ENCODE measurements at regions not wholly inside any gene's neighbourhood (a gene's known extent, or its start where the extent isn't known, plus 50 kb on each side); places are given as distances from the start of the nearest gene placed in this dataset.

DNA sequence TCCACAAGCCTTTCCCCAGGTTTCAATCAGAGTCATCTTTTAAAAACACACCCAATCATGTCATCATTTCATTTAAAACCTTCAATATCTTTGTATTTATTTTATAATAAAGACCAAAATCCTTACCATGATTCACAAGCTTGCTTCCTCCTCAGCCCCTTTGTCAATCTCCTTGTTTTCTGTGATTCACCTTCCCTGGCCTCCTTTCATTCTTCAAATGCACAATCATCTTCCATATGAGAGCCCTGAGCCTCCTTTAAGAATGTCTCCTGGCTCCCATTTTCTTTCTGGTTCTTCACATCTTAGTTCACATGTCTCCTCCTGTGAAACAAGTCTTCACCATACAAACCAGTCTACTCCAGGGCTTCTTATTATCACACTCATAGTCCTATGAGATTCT is 904.0 kb downstream of the SORCS3 start:
- H3K4me1 ChIP-seq (ENCODE audit: control insufficient read depth in 5 of 5, insufficient read depth in 5 of 5, low read length in 5 of 5) = no peaks in the 10 kb centered on the region

DNA sequence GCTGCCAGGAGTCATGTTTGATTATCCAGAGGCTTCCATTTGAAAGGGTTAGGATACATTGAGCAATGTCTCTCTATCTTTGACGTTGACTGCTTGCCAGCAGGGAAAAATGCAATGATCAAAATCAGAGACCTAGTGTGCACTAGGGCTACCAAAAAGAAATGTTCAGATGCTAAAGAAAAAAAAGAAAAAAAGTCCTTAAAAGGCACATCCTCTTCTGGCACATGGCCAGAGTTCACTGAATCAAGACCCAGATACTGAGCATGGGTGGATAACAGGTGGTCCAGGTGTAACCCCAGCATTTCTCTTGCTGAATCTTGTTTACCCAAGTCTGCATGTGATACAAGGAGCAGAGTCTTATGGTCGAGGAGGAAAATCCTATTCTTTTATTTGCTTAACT is 899.3 kb downstream of the SORCS3 start:
- Histone ChIP-seq H3K9me3 (ENCODE audit: control insufficient read depth in 4 of 4, insufficient read depth in 3 of 4, low read length in 3 of 4) (no peaks in the 10 kb centered on the region), H3K27ac (ENCODE audit: low read depth in 1 of 2, low read length in 1 of 2) (no peak overlapping the region), H3K4me3 (no peak overlapping the region), H3K27me3 (ENCODE audit: control insufficient read depth in 3 of 3, insufficient read depth in 3 of 3, low read length in 2 of 3) (no peaks in the 10 kb centered on the region), H3K36me3 (ENCODE audit: control insufficient read depth in 4 of 4, insufficient read depth in 4 of 4, low read length in 4 of 4) (no peaks in the 10 kb centered on the region), H3K4me1 (ENCODE audit: control insufficient read depth in 5 of 5, insufficient read depth in 5 of 5, low read length in 5 of 5) (no peaks in the 10 kb centered on the region), H3K9ac (ENCODE audit: insufficient read depth in 1 of 2, low read length in 2 of 2) (no peak overlapping the region)
- DNase-seq = peak in 2 of 3 donors; percentile 5 to 28
- TF ChIP-seq, protein P1, sequence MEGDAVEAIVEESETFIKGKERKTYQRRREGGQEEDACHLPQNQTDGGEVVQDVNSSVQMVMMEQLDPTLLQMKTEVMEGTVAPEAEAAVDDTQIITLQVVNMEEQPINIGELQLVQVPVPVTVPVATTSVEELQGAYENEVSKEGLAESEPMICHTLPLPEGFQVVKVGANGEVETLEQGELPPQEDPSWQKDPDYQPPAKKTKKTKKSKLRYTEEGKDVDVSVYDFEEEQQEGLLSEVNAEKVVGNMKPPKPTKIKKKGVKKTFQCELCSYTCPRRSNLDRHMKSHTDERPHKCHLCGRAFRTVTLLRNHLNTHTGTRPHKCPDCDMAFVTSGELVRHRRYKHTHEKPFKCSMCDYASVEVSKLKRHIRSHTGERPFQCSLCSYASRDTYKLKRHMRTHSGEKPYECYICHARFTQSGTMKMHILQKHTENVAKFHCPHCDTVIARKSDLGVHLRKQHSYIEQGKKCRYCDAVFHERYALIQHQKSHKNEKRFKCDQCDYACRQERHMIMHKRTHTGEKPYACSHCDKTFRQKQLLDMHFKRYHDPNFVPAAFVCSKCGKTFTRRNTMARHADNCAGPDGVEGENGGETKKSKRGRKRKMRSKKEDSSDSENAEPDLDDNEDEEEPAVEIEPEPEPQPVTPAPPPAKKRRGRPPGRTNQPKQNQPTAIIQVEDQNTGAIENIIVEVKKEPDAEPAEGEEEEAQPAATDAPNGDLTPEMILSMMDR (IDR thresholded peaks at IDR 0.05; ENCODE audit: control extremely low read depth, extremely low read depth) = no peak
- 50 to 59% methylated on average over 2 of the region's 2 CpGs for WGBS, 2 donors
- no peak for ATAC-seq (ENCODE audit: insufficient read depth, low FRiP score)

More for the DNA sequence above, 904.0 kb downstream of the SORCS3 start:
- TF ChIP-seq, protein P1 (IDR thresholded peaks at IDR 0.05; ENCODE audit: control extremely low read depth, extremely low read depth) = no peak
- no peaks in the 10 kb centered on the region for H3K9me3 ChIP-seq (ENCODE audit: control insufficient read depth in 4 of 4, insufficient read depth in 3 of 4, low read length in 3 of 4)
- no peaks in the 10 kb centered on the region for H3K27me3 ChIP-seq (ENCODE audit: control insufficient read depth in 3 of 3, insufficient read depth in 3 of 3, low read length in 2 of 3)
- no peak overlapping the region for H3K27ac ChIP-seq (ENCODE audit: low read depth in 1 of 2, low read length in 1 of 2)
- H3K36me3 ChIP-seq (ENCODE audit: control insufficient read depth in 4 of 4, insufficient read depth in 4 of 4, low read length in 4 of 4) = no peaks in the 10 kb centered on the region
- ATAC-seq (ENCODE audit: insufficient read depth, low FRiP score) = no peak
- no peak overlapping the region for H3K9ac ChIP-seq (ENCODE audit: insufficient read depth in 1 of 2, low read length in 2 of 2)
- H3K4me3 ChIP-seq = no peak overlapping the region
- no peak for DNase-seq

DNA sequence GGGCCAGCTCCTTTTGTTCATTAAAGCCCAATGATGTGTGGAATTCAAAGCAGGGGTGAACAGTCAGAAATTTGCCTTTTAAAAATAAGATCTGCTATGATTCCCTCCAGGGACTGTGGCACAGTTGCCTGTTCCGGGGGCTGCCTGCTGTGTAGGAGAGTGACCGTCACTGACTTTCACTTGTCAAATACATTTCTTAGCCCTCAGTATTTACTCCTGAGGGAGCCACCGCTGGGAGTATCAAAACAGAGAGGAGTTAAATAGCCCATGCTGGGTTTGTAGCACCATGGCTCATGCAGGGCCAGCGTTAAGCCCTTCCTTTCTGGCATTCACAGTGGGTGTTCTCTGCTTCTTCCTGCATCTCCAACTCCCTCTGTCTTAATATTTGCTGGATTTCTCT is 897.8 kb downstream of the SORCS3 start:
- DNase-seq (no peak), ATAC-seq (ENCODE audit: insufficient read depth, low FRiP score) (no peak)
- Histone ChIP-seq H3K4me1 (ENCODE audit: control insufficient read depth in 5 of 5, insufficient read depth in 5 of 5, low read length in 5 of 5) (no peaks in the 10 kb centered on the region), H3K4me3 (no peak overlapping the region), H3K9ac (ENCODE audit: insufficient read depth in 1 of 2, low read length in 2 of 2) (no peak overlapping the region), H3K9me3 (ENCODE audit: control insufficient read depth in 4 of 4, insufficient read depth in 3 of 4, low read length in 3 of 4) (no peaks in the 10 kb centered on the region), H3K27me3 (ENCODE audit: control insufficient read depth in 3 of 3, insufficient read depth in 3 of 3, low read length in 2 of 3) (no peaks in the 10 kb centered on the region), H3K36me3 (ENCODE audit: control insufficient read depth in 4 of 4, insufficient read depth in 4 of 4, low read length in 4 of 4) (no peaks in the 10 kb centered on the region), H3K27ac (ENCODE audit: low read depth in 1 of 2, low read length in 1 of 2) (no peak overlapping the region)
- 33 to 35% methylated on average over 4 of the region's 4 CpGs for WGBS, 2 donors
- TF ChIP-seq, protein P1 (IDR thresholded peaks at IDR 0.05; ENCODE audit: control extremely low read depth, extremely low read depth) = no peak

DNA sequence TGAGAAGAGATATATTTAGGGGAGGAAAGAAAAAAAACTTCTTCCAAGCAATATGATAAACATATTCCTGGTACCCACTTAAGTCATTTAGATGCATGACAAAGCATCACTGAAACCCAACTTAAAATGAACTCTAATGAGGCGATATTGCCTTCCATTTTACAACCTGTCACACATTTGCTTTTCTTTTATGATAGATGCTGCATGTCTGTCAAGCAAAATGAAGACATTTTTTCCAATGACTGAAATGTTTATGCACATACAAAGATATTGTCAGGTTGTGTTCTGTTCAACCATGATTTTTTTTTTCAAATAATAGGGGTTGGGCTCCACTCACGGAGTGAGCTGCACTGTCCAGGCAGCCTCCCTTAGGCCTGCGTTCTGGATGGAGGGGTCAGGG is 894.4 kb downstream of the SORCS3 start:
- H3K4me1 ChIP-seq (ENCODE audit: control insufficient read depth in 5 of 5, insufficient read depth in 5 of 5, low read length in 5 of 5) = no peaks in the 10 kb centered on the region
- H3K36me3 ChIP-seq (ENCODE audit: control insufficient read depth in 4 of 4, insufficient read depth in 4 of 4, low read length in 4 of 4) = no peaks in the 10 kb centered on the region
- DNase-seq (no peak), ATAC-seq (ENCODE audit: insufficient read depth, low FRiP score) (no peak)
- H3K9ac ChIP-seq (ENCODE audit: insufficient read depth in 1 of 2, low read length in 2 of 2) = no peak overlapping the region
- peaks cover 0 to 2% (median 0%) of the 10 kb centered on the region in 4 donors for H3K9me3 ChIP-seq (ENCODE audit: control insufficient read depth in 4 of 4, insufficient read depth in 3 of 4, low read length in 3 of 4)
- TF ChIP-seq, protein P1 (IDR thresholded peaks at IDR 0.05; ENCODE audit: control extremely low read depth, extremely low read depth) = no peak
- H3K27ac ChIP-seq (ENCODE audit: low read depth in 1 of 2, low read length in 1 of 2) = no peak overlapping the region
- no peak overlapping the region for H3K4me3 ChIP-seq
- H3K27me3 ChIP-seq (ENCODE audit: control insufficient read depth in 3 of 3, insufficient read depth in 3 of 3, low read length in 2 of 3) = no peaks in the 10 kb centered on the region
- WGBS, 2 donors = 77 to 90% methylated on average over 3 of the region's 3 CpGs

Measured in lung (tissue), 11 donors.